ENCODE measurements at regions not wholly inside any gene's neighbourhood (a gene's known extent, or its start where the extent isn't known, plus 50 kb on each side); places are given as distances from the start of the nearest gene placed in this dataset.
"Not testable (repeated sequence)": the region's sequence is repeated elsewhere in the genome, so short reads cannot be mapped to it uniquely, and the experiment has no call there.

DNA sequence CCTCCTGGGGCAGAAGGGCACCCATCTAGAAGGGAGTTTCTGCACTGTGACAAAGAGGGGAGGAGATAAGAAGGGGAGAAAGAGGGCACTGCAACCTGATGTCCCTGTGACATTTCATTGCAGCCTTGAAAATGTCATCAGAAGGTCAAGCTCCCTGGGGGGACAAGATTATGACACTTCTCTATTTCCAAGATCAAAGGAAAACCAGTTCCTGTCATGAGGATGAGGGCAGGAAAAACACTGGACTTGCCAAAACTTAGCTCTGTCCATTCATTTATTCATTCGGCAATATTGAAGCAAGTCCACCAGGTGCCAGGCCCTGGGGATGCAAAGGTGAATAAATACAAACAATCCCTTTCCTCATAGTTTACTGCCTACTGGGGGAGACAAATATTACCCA is 138.4 kb upstream of the CDKN3 start:
- no peak overlapping the region for H3K27ac ChIP-seq (ENCODE audit: low read depth, low read length)
- 95% methylated on average over 1 of the region's 1 CpG for WGBS

DNA sequence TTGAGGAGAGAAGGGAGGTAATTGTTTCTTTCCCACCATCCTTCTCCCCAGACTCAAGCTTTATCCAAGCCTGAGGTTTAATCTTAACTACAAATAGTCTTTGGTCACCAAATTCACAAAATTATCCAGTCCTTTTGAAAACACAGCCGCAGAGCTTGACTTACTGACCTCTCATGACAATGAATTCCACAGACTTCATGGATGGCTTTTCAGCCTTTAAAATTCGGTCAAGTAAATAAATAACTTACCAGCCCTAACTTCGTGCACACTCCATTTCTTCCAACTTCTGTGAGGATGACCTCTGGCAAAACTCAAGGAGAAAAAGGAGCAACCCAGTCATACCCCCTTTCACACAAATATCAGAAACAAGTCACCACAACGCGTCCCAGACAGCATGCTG is 137.0 kb upstream of the CDKN3 start:
- no peak overlapping the region for H3K27ac ChIP-seq (ENCODE audit: low read depth, low read length)
- H3K9me3 ChIP-seq (ENCODE audit: insufficient read depth, low read depth, low read length) = no peaks in the 10 kb centered on the region
- WGBS = 92% methylated on average over 4 of the region's 5 CpGs
- H3K4me1 ChIP-seq (ENCODE audit: insufficient read depth, low read length) = peaks cover 31% of the 10 kb centered on the region
- H3K9ac ChIP-seq (ENCODE audit: low read depth, low read length) = no peak overlapping the region
- peaks cover 14% of the 10 kb centered on the region; the same call in 1 of the 2 replicates for H3K27me3 ChIP-seq (ENCODE audit: insufficient read depth, low read length)
- H3K4me3 ChIP-seq (ENCODE audit: low read length) = no peak overlapping the region
- H3K36me3 ChIP-seq (ENCODE audit: insufficient read depth, low read length) = no peaks in the 10 kb centered on the region

More for the DNA sequence above, 138.4 kb upstream of the CDKN3 start:
- H3K27me3 ChIP-seq (ENCODE audit: insufficient read depth, low read length) = peaks cover 21% of the 10 kb centered on the region; the same call in 1 of the 2 replicates
- H3K9me3 ChIP-seq (ENCODE audit: insufficient read depth, low read depth, low read length) = no peaks in the 10 kb centered on the region
- H3K4me3 ChIP-seq (ENCODE audit: low read length) = no peak overlapping the region
- H3K36me3 ChIP-seq (ENCODE audit: insufficient read depth, low read length) = no peaks in the 10 kb centered on the region
- peaks cover 31% of the 10 kb centered on the region for H3K4me1 ChIP-seq (ENCODE audit: insufficient read depth, low read length)
- no peak overlapping the region for H3K9ac ChIP-seq (ENCODE audit: low read depth, low read length)

DNA sequence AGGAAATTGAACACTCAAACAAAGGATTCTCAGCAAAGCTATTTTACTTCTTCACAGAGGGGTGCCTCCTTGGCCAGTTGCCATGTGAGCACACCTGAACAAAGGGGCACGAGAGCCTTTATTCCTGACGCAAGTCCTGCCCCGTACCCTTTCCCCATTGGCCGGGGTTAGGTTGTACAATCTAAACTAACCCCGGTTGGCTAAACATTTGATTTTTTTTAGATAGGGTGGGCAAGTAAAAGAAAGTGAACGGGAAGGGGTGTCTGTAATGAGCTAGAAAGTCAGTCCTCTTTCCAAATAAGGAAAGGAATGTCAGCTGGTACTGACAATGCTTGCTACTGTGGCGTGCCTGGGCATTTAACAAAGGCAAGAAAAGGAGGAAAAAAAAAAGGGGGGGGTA is 135.5 kb upstream of the CDKN3 start:
- H3K9me3 ChIP-seq (ENCODE audit: insufficient read depth, low read depth, low read length) = no peaks in the 10 kb centered on the region
- no peaks in the 10 kb centered on the region for H3K36me3 ChIP-seq (ENCODE audit: insufficient read depth, low read length)
- H3K4me3 ChIP-seq (ENCODE audit: low read length) = no peak overlapping the region
- WGBS = 76% methylated on average over 7 of the region's 7 CpGs
- H3K27me3 ChIP-seq (ENCODE audit: insufficient read depth, low read length) = no peaks in the 10 kb centered on the region; the same call in 1 of the 2 replicates
- H3K27ac ChIP-seq (ENCODE audit: low read depth, low read length) = peak overlapping the region; percentile 27
- H3K4me1 ChIP-seq (ENCODE audit: insufficient read depth, low read length) = peaks cover 31% of the 10 kb centered on the region
- peak overlapping the region; percentile 2; the same call in 1 of the 2 replicates for H3K9ac ChIP-seq (ENCODE audit: low read depth, low read length)

DNA sequence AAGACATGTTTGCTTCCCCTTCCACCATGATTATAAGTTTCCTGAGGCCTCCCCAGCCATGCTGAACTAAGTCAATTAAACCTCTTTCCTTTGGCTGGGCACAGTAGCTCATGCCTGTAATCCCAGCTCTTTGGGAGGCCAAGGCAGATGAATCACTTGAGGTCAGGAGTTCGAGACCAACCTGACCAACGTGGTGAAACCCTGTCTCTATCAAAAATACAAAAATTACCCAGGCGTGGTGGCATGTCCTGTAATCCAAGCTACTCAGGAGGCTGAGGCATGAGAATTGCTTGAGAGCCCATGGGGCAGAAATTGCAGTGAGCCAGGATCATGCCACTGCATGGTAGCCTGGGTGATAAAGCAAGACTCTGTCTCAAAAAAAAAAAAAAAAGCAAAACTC is 130.2 kb upstream of the CDKN3 start:
- H3K4me3 ChIP-seq (ENCODE audit: low read length); H3K27ac ChIP-seq (ENCODE audit: low read depth, low read length); H3K36me3 ChIP-seq (ENCODE audit: insufficient read depth, low read length); H3K9ac ChIP-seq (ENCODE audit: low read depth, low read length); H3K9me3 ChIP-seq (ENCODE audit: insufficient read depth, low read depth, low read length); H3K4me1 ChIP-seq (ENCODE audit: insufficient read depth, low read length); H3K27me3 ChIP-seq (ENCODE audit: insufficient read depth, low read length): not testable (repeated sequence)
- WGBS = 92% methylated on average over 3 of the region's 3 CpGs

DNA sequence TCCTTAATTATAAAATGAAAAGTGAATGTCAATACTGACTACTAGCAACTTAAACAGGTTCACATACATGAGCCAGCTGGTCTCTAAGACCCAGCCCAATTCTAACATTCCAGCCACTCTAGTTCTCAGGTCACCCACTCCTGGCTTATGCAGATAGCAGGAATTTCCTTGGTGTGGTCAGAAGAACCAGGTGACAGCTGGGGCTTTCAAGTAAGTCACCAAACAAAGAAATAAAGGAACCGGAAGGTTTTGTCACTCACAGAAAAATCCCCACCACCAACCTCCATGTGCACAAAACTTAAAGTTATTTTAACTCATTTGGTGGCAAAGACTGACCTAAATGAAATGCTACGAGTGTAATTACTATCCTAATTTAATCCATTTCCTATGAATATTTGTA is 129.6 kb upstream of the CDKN3 start:
- H3K9ac ChIP-seq (ENCODE audit: low read depth, low read length) = no peak overlapping the region
- no peaks in the 10 kb centered on the region for H3K36me3 ChIP-seq (ENCODE audit: insufficient read depth, low read length)
- 78% methylated on average over 1 of the region's 2 CpGs for WGBS
- no peaks in the 10 kb centered on the region for H3K4me1 ChIP-seq (ENCODE audit: insufficient read depth, low read length)
- H3K27ac ChIP-seq (ENCODE audit: low read depth, low read length) = no peak overlapping the region
- H3K4me3 ChIP-seq (ENCODE audit: low read length) = no peak overlapping the region
- no peaks in the 10 kb centered on the region; the same call in 1 of the 2 replicates for H3K27me3 ChIP-seq (ENCODE audit: insufficient read depth, low read length)
- H3K9me3 ChIP-seq (ENCODE audit: insufficient read depth, low read depth, low read length) = no peaks in the 10 kb centered on the region

DNA sequence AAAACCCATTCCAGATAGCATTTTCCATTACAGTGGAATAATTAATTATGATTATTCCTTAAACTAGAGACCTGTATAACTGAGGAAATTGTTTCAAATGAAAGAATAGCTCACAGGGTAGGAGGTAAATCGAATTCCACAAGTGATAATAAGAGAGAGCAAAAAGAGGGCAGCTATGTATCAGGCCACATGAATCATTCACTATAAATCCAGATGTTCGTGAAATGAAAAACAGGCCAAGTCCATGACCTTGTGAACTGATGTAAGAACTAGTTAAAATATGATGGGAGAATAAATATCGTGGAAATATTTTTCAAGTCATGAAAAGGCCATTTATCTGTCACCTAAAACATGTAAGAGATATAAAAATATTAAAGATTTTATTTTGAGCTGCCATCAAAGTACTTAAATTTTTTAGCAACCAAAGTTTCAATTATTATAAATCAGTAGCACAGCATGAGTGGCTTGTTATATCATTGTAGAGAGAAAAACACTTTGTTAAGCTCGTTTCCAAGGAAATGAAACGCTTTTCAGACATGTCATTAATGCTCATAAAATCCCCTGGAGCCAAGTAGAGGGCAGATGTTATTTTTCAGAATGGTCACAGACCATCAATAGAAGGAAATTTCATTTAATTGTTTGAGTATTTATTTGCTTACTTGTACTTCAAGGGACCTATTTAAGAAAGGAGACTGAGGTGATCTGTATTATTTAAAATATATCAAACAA is 120.6 kb upstream of the CDKN3 start:
- WGBS = 89% methylated on average over 3 of the region's 5 CpGs
- Histone ChIP-seq H3K27ac (ENCODE audit: low read depth, low read length) (no peak overlapping the region), H3K4me1 (ENCODE audit: insufficient read depth, low read length) (no peaks in the 10 kb centered on the region), H3K9me3 (ENCODE audit: insufficient read depth, low read depth, low read length) (no peaks in the 10 kb centered on the region), H3K9ac (ENCODE audit: low read depth, low read length) (no peak overlapping the region), H3K36me3 (ENCODE audit: insufficient read depth, low read length) (no peaks in the 10 kb centered on the region), H3K4me3 (ENCODE audit: low read length) (no peak overlapping the region), H3K27me3 (ENCODE audit: insufficient read depth, low read length) (no peaks in the 10 kb centered on the region)

DNA sequence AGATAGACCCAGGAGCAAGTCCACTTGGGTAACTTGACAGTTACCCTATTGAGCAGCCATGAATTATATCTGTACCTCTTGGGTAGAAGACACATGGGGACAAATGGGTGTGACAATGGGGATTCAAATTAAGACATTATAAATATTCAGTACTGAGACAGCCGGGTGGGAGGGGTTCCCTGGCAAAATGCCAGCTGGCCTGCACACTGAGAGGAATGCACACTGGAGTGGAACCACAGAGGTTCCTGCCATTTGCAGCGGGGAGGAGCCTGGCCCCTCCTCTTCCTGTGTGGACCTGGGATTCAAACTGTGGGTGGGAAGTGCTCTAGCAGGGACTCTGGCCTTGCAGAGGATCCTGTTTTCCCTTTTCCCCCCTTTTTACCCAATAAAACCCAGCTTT is 118.7 kb upstream of the CDKN3 start:
- Histone ChIP-seq H3K27me3 (ENCODE audit: insufficient read depth, low read length) (no peaks in the 10 kb centered on the region), H3K27ac (ENCODE audit: low read depth, low read length) (no peak overlapping the region), H3K9me3 (ENCODE audit: insufficient read depth, low read depth, low read length) (0 out of 2 replicates have a peak, but pooled peaks cover 7% of the 10 kb centered on the region), H3K4me1 (ENCODE audit: insufficient read depth, low read length) (no peaks in the 10 kb centered on the region), H3K4me3 (ENCODE audit: low read length) (no peak overlapping the region), H3K9ac (ENCODE audit: low read depth, low read length) (no peak overlapping the region), H3K36me3 (ENCODE audit: insufficient read depth, low read length) (no peaks in the 10 kb centered on the region)
- 59% methylated on average over 2 of the region's 2 CpGs for WGBS

DNA sequence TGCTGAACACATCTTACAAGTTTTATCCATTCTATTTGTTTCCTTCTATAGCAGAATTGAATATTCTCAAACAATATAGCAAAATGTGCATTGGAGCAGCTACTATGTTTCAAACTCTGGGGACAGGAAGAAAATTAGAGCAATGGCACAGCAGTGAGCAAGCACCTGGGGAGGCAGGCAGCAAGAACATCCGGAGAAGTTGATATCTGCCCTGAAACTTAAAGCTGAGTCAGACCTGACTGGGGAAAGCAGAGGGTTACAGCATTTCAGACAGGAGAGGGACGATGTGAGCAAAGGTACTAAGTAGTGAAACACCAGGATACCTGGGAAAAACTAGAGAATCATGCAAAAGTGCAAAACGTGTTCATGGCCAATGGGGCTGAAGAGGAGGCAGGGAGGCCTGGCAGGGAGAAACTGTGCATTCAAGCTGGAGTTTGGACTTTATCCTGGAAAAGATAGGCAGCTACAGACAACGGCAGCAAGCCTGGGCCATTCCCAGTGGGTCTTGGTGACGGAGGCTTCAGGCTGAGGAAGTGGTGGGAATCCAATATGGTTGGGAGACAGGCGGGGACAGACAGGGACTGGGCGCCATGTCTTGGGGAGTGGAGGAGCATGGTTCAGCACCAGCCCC is 118.0 kb upstream of the CDKN3 start:
- 0 out of 2 replicates have a peak, but pooled peaks cover 7% of the 10 kb centered on the region for H3K9me3 ChIP-seq (ENCODE audit: insufficient read depth, low read depth, low read length)
- no peak overlapping the region for H3K27ac ChIP-seq (ENCODE audit: low read depth, low read length)
- no peaks in the 10 kb centered on the region for H3K36me3 ChIP-seq (ENCODE audit: insufficient read depth, low read length)
- no peak overlapping the region for H3K4me3 ChIP-seq (ENCODE audit: low read length)
- no peak overlapping the region for H3K9ac ChIP-seq (ENCODE audit: low read depth, low read length)
- no peaks in the 10 kb centered on the region for H3K4me1 ChIP-seq (ENCODE audit: insufficient read depth, low read length)
- WGBS = 92% methylated on average over 7 of the region's 7 CpGs
- H3K27me3 ChIP-seq (ENCODE audit: insufficient read depth, low read length) = no peaks in the 10 kb centered on the region

DNA sequence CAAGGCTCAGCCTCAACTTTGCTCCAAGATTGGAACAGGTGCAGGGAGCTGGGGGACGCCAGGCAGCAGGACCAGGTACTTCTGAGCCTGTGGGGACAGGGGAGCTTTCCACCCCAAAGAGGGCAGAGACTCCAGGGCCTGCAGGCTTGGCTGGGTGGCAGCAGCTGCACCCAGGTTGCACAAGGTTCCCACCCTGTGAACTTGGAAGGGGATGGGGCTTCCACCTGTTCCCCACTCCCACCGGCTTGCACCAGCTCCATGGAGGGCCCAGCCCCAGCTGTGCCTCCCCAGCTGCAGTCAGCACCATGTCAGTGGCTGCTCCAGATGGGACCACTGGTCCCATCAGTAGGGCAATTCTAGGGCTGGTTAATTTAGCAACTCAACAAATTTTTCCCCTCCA is 114.0 kb upstream of the CDKN3 start:
- Histone ChIP-seq H3K4me3 (ENCODE audit: low read length) (no peak overlapping the region), H3K4me1 (ENCODE audit: insufficient read depth, low read length) (no peaks in the 10 kb centered on the region), H3K9me3 (ENCODE audit: insufficient read depth, low read depth, low read length) (0 out of 2 replicates have a peak, but pooled peaks cover 7% of the 10 kb centered on the region), H3K27ac (ENCODE audit: low read depth, low read length) (no peak overlapping the region), H3K9ac (ENCODE audit: low read depth, low read length) (no peak overlapping the region), H3K27me3 (ENCODE audit: insufficient read depth, low read length) (no peaks in the 10 kb centered on the region), H3K36me3 (ENCODE audit: insufficient read depth, low read length) (no peaks in the 10 kb centered on the region)
- 87% methylated on average over 2 of the region's 2 CpGs for WGBS

DNA sequence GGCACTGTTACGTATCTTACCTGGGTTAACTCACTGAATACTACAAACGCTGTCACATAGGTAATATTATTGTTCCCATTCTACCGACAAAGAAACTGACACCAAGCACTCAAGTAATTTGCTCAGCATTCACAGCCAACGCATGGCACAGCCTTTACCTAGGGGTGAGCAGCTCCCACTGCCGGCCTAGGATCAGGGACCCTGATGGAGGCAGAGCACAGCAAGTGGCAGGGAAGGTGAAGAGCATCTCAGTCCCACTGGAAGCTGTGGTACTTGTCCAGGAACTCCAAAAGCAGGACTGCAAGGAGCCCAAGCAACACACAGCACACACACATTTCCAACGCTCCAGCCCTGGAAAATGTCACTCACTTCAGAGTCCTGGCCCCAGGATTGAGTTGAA is 111.8 kb upstream of the CDKN3 start:
- H3K9ac ChIP-seq (ENCODE audit: low read depth, low read length) = no peak overlapping the region
- H3K9me3 ChIP-seq (ENCODE audit: insufficient read depth, low read depth, low read length) = 0 out of 2 replicates have a peak, but pooled peaks cover 7% of the 10 kb centered on the region
- WGBS = 89% methylated on average over 6 of the region's 6 CpGs

DNA sequence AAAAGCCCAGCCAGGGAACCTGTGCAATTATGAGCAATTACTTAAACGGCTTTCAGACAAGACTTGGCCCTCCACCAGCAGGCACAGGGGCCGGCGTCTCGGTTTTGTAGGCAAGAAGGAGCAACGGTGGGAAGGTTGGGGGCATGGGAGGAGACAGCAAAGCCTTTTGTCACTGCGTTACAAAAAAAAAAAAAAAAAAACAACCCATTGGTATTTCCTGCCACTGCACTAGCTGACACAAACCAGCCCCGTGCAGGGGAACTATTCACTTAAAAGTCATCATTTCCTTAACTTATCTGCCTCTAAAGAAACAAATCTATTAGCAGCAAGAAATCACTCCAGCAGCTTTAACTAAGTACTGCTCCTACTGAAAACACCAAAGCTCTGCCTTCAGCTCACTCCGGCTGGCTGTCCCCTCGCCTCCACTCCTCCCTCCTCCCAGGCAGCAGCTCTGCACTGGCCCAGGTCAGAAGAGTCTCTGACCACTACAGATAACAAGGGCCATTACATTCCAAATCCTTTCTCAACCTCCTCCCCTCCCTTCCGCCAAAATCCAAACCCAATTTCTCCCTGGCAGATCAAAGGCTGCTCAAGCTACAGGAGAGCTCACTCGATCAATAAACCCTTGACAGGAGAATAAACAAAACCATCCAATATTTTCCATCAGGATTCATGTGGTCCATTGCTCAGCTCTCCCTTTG is 105.2 kb upstream of the CDKN3 start:
- 27% methylated on average over 11 of the region's 11 CpGs for WGBS
- no peak overlapping the region; the same call in 1 of the 2 replicates for H3K9ac ChIP-seq (ENCODE audit: low read depth, low read length)
- no peak overlapping the region for H3K4me3 ChIP-seq (ENCODE audit: low read length)
- H3K27me3 ChIP-seq (ENCODE audit: insufficient read depth, low read length) = no peaks in the 10 kb centered on the region; the same call in 1 of the 2 replicates
- H3K27ac ChIP-seq (ENCODE audit: low read depth, low read length) = no peak overlapping the region
- H3K36me3 ChIP-seq (ENCODE audit: insufficient read depth, low read length) = no peaks in the 10 kb centered on the region
- peaks cover 19% of the 10 kb centered on the region; the same call in 1 of the 2 replicates for H3K4me1 ChIP-seq (ENCODE audit: insufficient read depth, low read length)
- H3K9me3 ChIP-seq (ENCODE audit: insufficient read depth, low read depth, low read length) = no peaks in the 10 kb centered on the region

More for the DNA sequence above, 111.8 kb upstream of the CDKN3 start:
- Histone ChIP-seq H3K4me3 (ENCODE audit: low read length) (no peak overlapping the region), H3K36me3 (ENCODE audit: insufficient read depth, low read length) (no peaks in the 10 kb centered on the region), H3K27ac (ENCODE audit: low read depth, low read length) (no peak overlapping the region), H3K4me1 (ENCODE audit: insufficient read depth, low read length) (no peaks in the 10 kb centered on the region), H3K27me3 (ENCODE audit: insufficient read depth, low read length) (no peaks in the 10 kb centered on the region)

Measured in HUES64 (cell line).